ENCODE measurements at regions not wholly inside any gene's neighbourhood (a gene's known extent, or its start where the extent isn't known, plus 50 kb on each side); places are given as distances from the start of the nearest gene placed in this dataset.

DNA sequence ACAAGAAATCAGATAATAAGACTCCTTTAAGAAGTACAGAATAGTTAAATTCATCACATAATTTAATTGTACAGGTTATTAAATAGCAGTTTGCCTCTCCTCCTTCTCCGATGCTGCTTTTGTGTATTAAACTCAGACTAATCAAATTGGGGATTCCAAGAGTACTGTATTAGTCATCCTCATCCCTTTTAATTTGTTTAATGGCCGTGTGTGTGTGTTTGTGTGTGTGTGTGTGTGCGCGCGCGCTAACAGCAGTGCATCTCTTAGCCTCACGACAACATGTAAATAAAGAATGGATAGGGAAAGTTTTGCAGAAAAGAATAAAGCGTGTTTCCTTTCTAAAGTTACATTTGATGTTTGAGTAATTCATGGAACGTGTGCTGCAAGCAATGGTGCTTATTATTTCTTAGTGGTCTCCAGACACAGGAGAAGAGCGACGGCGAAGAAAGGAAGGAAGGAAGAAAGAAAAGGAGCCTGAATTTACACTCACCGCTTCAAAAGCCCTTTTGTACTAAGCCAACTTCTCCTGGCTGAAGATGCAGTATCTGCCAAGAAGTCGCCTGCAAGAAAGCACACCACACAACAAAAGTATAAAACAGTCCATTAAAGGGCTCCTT is 220.3 kb downstream of the ASCL1 start:
- DNase-seq: no peak
- Histone ChIP-seq H3K36me3 (no peaks in the 10 kb centered on the region), H3K4me3 (no peak overlapping the region), H3K9me3 (no peaks in the 10 kb centered on the region), H3K27me3 (replicated peaks in 1 of 7) (no peaks in the 10 kb centered on the region), H3K27ac (no peak overlapping the region), H3K4me1 (no peaks in the 10 kb centered on the region)
- WGBS, 5 donors: 73 to 84% (median 83%) methylated on average over 14 of the region's 14 CpGs
- intact Hi-C loops (cut with DNase I; ENCODE audit: low total_unique reads): no loop called here
- no peak for TF ChIP-seq POLR2A (IDR thresholded peaks at IDR 0.05)
- TF ChIP-seq, protein P1, sequence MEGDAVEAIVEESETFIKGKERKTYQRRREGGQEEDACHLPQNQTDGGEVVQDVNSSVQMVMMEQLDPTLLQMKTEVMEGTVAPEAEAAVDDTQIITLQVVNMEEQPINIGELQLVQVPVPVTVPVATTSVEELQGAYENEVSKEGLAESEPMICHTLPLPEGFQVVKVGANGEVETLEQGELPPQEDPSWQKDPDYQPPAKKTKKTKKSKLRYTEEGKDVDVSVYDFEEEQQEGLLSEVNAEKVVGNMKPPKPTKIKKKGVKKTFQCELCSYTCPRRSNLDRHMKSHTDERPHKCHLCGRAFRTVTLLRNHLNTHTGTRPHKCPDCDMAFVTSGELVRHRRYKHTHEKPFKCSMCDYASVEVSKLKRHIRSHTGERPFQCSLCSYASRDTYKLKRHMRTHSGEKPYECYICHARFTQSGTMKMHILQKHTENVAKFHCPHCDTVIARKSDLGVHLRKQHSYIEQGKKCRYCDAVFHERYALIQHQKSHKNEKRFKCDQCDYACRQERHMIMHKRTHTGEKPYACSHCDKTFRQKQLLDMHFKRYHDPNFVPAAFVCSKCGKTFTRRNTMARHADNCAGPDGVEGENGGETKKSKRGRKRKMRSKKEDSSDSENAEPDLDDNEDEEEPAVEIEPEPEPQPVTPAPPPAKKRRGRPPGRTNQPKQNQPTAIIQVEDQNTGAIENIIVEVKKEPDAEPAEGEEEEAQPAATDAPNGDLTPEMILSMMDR (IDR thresholded peaks at IDR 0.05 in 8 of 11, conservative IDR thresholded peaks at IDR 0.05 in 3 of 11): no peak
- no peak for TF ChIP-seq POLR2AphosphoS5 (IDR thresholded peaks at IDR 0.05)

DNA sequence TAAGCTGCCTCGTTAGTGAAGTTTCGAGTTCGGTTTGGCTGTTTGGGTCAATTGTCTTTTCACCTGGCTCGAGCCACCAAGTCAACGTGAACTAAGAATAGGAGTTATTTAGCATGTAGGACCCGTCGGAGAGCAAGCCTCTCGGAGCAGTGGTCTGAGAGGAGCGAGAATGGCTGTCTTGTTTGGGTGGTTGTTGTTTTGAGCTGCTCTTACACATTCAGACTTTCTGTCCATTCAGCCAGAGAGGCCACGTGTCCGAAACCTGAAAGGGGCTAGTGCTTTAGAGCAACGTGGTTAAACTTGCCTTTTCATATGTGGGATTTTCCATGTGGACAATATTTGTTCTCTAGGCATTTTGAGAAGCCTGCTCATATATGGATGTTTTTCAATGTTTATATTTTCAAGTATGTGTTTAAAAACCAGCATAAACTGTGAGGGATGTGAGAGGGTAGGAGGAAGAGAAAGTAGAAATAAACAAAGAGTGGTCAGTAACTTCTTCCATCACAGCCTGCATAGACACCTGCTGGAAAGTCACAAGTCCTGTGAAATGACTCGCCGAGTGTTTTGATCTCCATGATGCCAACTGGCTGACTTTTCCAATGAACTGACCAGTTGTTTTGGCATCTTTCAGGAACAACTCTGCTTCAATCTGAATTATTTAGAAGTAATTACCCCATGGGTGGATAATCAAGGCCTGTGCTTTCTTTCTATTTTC is 221.0 kb downstream of the ASCL1 start:
- no peak overlapping the region for H3K27ac ChIP-seq
- H3K4me3 ChIP-seq: no peak overlapping the region
- TF ChIP-seq POLR2A (IDR thresholded peaks at IDR 0.05): no peak
- WGBS, 5 donors: 80 to 88% (median 82%) methylated on average over 14 of the region's 14 CpGs
- intact Hi-C loops (cut with DNase I; ENCODE audit: low total_unique reads): no loop called here
- no peaks in the 10 kb centered on the region for H3K9me3 ChIP-seq
- no peaks in the 10 kb centered on the region for H3K27me3 ChIP-seq (replicated peaks in 1 of 7)
- H3K4me1 ChIP-seq: no peaks in the 10 kb centered on the region
- no peaks in the 10 kb centered on the region for H3K36me3 ChIP-seq
- DNase-seq: no peak

DNA sequence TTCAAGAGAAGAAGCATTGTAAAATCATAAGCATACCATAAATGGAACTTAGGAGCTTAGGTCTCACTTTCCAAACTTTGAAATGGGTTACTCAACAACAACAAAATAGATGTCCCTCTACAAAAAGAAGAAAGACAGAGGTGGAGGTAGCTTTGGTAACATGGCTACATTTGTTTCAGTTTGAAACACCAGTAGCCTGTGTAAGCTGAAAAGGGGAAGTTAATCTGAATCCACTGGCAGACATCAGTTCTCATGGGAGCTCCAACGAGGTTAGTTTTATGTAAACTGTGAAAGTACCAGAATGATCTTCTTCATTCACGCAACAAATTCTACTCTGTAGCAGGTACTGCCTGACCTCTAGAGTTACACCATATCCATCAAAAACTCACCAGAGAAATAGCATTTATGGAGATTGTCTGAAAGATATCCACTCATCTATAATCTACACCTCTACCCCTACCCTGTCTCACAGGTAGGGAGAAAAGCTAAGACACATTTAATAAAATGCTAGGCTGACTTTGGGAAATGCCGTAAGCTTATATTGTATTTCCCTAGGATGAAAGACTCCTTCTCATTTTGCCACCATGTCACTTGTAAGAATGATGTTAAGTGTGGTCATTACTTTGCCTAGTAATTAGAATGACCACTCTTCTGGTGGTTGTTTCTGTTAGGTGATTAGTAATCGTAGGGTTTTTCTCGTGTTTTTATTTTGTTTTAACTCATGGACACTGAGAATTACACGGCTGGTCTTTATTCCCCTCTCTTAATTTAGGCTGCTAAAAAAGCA is 224.1 kb downstream of the ASCL1 start:
- DNase-seq: no peak

GRCh38 chr12:103182299-103182698 is 224.8 kb downstream of the ASCL1 start:
- TF ChIP-seq POLR2A (IDR thresholded peaks at IDR 0.05) (no peak), POLR2AphosphoS5 (IDR thresholded peaks at IDR 0.05) (no peak)
- TF ChIP-seq, protein P1 (IDR thresholded peaks at IDR 0.05 in 8 of 11, conservative IDR thresholded peaks at IDR 0.05 in 3 of 11): no peak
- Histone ChIP-seq H3K27me3 (replicated peaks in 1 of 7) (no peaks in the 10 kb centered on the region), H3K36me3 (no peaks in the 10 kb centered on the region), H3K9me3 (no peaks in the 10 kb centered on the region), H3K4me3 (no peak overlapping the region), H3K27ac (no peak overlapping the region), H3K4me1 (no peaks in the 10 kb centered on the region)
- DNase-seq: no peak
- 64 to 83% (median 77%) methylated on average over 1 of the region's 1 CpG for WGBS, 5 donors
- intact Hi-C loops (cut with DNase I; ENCODE audit: low total_unique reads): no loop called here

More for the DNA sequence above, 224.1 kb downstream of the ASCL1 start:
- no peaks in the 10 kb centered on the region for H3K9me3 ChIP-seq
- no peak overlapping the region for H3K27ac ChIP-seq
- WGBS, 5 donors: 51 to 77% (median 70%) methylated on average over 6 of the region's 6 CpGs
- H3K27me3 ChIP-seq (replicated peaks in 1 of 7): no peaks in the 10 kb centered on the region
- H3K4me1 ChIP-seq: no peaks in the 10 kb centered on the region
- TF ChIP-seq, protein P1 (IDR thresholded peaks at IDR 0.05 in 8 of 11, conservative IDR thresholded peaks at IDR 0.05 in 3 of 11): no peak
- no peak for TF ChIP-seq POLR2A (IDR thresholded peaks at IDR 0.05)
- TF ChIP-seq POLR2AphosphoS5 (IDR thresholded peaks at IDR 0.05): no peak
- H3K4me3 ChIP-seq: no peak overlapping the region
- no peaks in the 10 kb centered on the region for H3K36me3 ChIP-seq
- intact Hi-C loops (cut with DNase I; ENCODE audit: low total_unique reads): no loop called here
